Activated CD8-positive, alpha-beta memory T cell treated with anti-CD3 and anti-CD28 coated beads for 36 hours (primary cell): ENCODE measurements at regions not wholly inside any gene's neighbourhood (a gene's known extent, or its start where the extent isn't known, plus 50 kb on each side); places are given as distances from the start of the nearest gene placed in this dataset.

ENCODE experiments used
- CTCF ChIA-PET: fragments of 350-600 bp; sonication (Branson Sonifier 250); formaldehyde crosslinking; loops from one replicate; lab custom pipeline; 2021; ENCODE audit warnings: antibody characterized with exemption; lab: Charles Lee
- POLR2A ChIA-PET: fragments of 350-600 bp; sonication (Branson Sonifier 250); formaldehyde crosslinking; loops from one replicate; lab custom pipeline; 2021; ENCODE audit warnings: antibody characterized with exemption; lab: Charles Lee

DNA sequence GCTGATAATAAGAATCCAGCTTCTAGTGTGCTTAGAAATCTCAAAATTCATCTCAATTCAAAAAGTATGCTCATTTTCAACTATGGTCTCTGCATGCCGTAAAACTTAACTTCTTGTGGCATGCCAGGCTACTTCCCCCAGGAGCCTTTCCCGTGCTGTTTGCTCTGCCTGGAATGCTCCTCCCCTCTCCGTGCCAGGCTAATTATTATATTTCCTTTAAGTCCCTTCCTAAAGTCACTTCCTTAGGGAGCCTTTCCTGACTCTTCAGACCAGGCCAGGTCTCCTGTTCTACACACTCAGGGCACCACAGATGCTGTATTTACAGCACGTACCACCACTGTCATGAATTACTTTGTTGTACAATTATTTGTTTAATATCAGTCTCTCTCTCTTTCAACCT, 67.1 kb upstream of the PPP2R5A start:
- ChIA-PET CTCF (interaction anchor here (1.1 kb wide), 1 partner anchor 14 kb away, joined by 6 read pairs; no protein-coding TSS in a partner anchor), POLR2A (interaction anchor here (1.0 to 1.5 kb wide), 2 partner anchors 14 to 182 kb away, joined by 3 to 4 read pairs; partner anchors contain the start of genes DTL and INTS7)

DNA sequence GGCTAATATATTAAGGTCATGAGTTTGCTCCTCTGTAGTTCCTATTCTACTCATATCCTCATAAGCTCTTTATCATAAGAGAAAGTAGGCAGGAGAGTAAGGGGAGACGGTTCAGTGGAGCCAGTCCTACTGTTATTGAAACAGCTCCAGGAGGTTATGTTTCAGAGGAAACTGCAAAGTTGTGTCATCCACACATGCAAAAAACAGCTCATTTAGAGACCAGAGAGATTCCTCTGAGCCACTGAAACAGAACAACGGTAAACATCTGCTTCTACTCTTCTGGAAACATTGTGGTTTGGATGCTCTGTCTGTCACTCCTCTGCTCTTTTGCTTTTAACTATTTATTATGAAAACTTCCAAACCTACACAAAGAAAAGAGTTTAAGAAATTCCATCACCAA, 66.3 kb upstream of the PPP2R5A start:
- POLR2A ChIA-PET: interaction anchor here (0.6 to 1.5 kb wide), 4 partner anchors 13 to 183 kb away, joined by 3 to 8 read pairs (median 4); partner anchors contain the start of genes DTL and INTS7
- CTCF ChIA-PET: interaction anchor here (1.1 to 1.5 kb wide), 3 partner anchors 14 to 732 kb away, joined by 3 to 6 read pairs (median 4); partner anchors contain the start of gene VASH2

DNA sequence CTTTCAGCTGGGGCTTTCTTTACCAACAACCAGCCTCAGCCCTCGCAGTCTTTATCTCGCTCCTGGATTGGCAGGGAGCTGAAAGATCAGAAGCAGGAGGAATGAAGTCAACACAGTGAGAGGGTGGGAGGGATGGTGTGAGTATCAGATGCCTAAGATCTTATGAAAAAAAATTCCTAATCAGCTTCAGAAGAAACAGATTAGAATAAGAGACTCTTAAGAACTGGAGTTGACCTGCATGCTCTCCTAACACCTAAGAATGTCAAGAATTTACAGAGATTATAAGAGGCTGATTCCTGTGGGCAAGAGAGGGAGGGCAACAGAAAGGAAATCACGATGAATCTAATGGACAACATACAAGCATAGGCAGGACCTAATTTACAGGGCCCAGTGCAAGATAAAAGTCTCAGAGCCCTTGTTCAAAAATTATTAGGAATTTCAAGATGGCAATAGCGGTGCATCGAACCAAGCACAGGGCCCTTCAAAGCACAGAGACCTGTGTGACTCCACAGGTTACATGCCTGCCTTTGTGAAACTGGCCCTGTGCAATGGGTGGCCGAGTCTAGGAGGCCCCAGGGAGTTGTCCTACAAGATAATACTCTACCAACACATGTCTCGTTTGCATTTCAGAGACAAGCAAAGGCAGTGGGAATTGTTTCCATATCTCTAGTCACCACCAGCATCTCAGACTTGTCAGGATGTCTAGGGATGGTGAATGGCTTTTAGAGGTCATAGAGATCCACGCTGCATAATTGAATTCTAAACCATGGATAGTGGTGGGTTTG, 65.3 kb upstream of the PPP2R5A start:
- CTCF ChIA-PET: interaction anchor here (1.3 to 1.5 kb wide), 2 partner anchors 15 to 731 kb away, joined by 3 to 4 read pairs; partner anchors contain the start of gene VASH2
- POLR2A ChIA-PET: no interaction called here

DNA sequence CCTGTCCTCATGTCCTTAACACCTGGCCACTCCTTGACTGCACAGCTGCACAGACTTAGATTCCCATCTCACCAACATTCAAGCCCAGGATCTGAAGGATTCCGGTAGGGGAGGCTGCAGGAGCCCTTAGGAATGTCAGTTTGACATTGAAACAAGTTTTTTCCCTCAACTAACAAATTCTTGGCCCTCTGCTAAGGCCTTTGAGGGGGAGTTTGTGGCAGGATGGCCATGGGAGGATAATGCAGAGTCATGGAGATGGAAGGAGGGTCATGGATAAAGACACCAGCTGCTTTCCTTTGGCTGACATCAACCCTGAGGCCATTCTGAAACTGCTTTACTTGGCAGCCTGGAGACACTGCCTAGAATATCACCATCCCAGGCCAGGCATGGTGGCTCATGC, 63.4 kb upstream of the PPP2R5A start:
- ChIA-PET CTCF (no interaction called here), POLR2A (no interaction called here)

DNA sequence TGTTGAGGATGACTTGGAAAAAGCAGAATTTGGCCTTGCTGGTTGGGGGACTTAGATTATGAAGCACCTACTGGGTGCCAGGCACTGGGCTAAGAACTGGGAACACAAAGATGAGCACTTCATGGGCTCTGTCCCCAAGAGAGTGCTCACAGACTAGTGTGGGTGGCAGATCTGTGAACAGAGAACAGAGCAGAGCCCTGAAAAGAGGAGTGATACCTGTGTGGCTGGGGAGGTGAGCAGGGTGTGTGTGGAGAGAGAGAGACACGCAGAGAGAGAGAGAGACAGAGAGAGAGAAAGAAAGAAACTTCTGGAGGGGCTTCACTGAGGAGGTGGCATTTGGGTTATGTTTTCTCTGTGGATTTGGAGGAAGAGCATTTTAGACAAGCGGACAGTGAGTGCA, 61.1 kb upstream of the PPP2R5A start:
- CTCF ChIA-PET: no interaction called here
- POLR2A ChIA-PET: no interaction called here

GRCh38 chr1:212225416-212225815, 59.8 kb upstream of the PPP2R5A start:
- POLR2A ChIA-PET: interaction anchor here (0.6 to 1.1 kb wide), 3 partner anchors 9 to 632 kb away, joined by 3 to 5 read pairs (median 5); no protein-coding TSS in a partner anchor
- CTCF ChIA-PET: interaction anchor here (1.3 kb wide), 1 partner anchor 11 kb away, joined by 3 read pairs; no protein-coding TSS in a partner anchor

DNA sequence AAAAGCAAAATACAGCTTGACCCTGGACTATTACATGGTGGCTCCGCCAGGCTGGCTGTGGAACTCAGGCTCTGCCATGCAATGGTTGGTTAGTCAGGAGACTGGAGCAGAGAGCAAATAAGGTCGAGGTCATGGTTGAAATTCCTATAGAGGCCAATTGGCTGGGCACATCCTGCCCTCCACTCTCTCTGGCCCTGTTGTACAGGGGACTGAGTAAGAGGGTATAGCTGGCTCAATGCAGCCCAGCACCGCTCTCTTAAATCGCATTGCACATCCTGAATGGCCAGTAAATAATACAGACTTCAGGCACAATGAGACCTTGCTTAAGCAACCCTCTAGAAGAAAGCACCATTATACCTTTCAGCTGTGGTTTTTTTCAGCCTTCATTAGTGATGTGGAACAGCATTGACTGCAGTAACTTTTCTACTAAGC, 59.3 kb upstream of the PPP2R5A start:
- CTCF ChIA-PET: interaction anchor here (1.3 kb wide), 1 partner anchor 11 kb away, joined by 3 read pairs; no protein-coding TSS in a partner anchor
- POLR2A ChIA-PET: interaction anchor here (1.1 kb wide), 1 partner anchor 9 kb away, joined by 5 read pairs; no protein-coding TSS in a partner anchor

GRCh38 chr1:212226467-212226866, 58.7 kb upstream of the PPP2R5A start:
- CTCF ChIA-PET: no interaction called here
- POLR2A ChIA-PET: no interaction called here

GRCh38 chr1:212228076-212228475, 57.1 kb upstream of the PPP2R5A start:
- ChIA-PET CTCF (no interaction called here), POLR2A (no interaction called here)

- CTCF ChIA-PET: no interaction called here
- POLR2A ChIA-PET: no interaction called here
Measured at GRCh38 chr1:212228591-212229119, 56.6 kb upstream of the PPP2R5A start.

- CTCF ChIA-PET: no interaction called here
- POLR2A ChIA-PET: no interaction called here
Measured at GRCh38 chr1:212229654-212230053, 55.6 kb upstream of the PPP2R5A start.

DNA sequence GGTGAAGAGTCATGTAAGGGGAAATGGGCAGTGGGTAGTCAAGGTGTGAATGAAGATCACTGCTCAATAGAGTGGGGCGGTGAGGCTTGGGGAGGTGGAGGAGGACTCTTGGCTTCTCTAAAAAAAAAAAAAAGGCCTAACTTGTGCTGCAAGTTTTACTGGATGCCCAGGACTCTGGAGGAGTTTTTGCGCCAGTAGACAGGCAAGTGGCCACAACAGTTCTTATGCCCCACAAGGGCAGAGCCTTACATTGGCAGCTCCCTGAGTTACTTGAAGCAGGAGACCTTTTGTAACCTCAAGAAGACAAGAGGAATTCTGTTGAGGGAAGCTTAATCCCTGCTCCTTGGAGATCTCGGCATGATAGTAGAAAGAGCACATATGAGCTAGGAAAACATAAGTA, 54.9 kb upstream of the PPP2R5A start:
- CTCF ChIA-PET: no interaction called here
- POLR2A ChIA-PET: no interaction called here

DNA sequence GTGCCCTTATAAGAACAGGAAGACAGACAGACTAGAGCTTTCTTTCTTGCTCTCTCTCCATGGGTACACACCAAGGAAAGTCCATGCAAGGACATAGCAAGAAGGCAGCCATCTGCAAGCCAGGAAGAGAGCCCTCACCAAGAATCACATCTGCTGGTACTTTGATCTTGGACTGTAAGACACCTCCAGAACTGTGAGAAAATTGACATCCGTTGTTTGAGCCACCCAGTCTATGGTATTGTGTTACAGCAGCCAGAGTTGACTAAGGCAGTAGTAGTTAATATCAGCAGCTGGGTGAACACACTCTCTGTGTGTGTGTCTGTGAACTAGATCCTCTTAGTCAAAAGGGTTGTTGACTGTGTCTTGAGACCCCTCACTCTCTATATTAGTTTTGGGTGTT, 53.8 kb upstream of the PPP2R5A start:
- ChIA-PET CTCF (interaction anchor here (1.8 kb wide), 1 partner anchor 13 kb away, joined by 6 read pairs; no protein-coding TSS in a partner anchor), POLR2A (interaction anchor here (0.8 kb wide), 1 partner anchor 13 kb away, joined by 3 read pairs; no protein-coding TSS in a partner anchor)

DNA sequence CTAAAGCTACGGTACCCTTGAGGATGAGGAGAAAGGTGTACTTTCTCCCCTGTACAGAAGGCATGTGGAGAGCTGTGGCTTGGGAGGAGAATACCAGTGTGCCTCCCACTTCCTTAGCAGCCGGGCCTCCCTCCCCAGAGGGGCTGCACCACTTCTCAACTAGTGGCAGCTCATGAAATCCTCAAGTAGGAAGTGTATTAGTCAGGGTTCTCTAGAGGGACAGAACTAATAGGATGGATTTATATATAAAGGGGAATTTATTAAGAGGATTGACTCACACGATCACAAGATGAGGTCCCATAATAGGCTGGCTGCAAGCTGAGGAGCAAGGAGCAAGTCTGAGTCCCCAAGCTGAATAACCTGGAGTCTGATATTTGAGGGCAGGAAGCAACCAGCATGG, 53.1 kb upstream of the PPP2R5A start:
- ChIA-PET CTCF (interaction anchor here (1.2 to 1.8 kb wide), 2 partner anchors 13 to 158 kb away, joined by 3 to 6 read pairs; no protein-coding TSS in a partner anchor), POLR2A (interaction anchor here (0.8 kb wide), 1 partner anchor 13 kb away, joined by 3 read pairs; no protein-coding TSS in a partner anchor)

DNA sequence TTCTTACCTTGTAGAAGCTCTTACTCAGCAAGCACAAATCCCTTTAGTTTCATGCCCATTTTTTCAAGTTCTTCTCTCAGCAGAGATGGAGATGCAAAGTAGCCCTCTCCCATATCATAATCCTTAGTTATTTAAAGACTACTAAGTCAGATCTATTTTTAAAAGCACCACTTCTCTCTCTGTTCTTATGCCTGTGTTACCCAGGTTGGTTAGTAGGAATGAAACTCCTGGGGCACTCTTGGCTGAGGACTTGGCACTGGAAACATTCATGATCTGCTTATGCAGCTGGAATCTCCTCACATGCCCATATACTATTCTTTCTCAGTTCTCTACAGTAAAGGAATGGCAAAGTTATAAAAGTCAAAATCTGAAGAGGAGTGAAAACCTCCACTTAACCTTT, 51.9 kb upstream of the PPP2R5A start:
- CTCF ChIA-PET: interaction anchor here (1.2 to 1.8 kb wide), 3 partner anchors 15 to 159 kb away, joined by 3 to 6 read pairs (median 3); no protein-coding TSS in a partner anchor
- POLR2A ChIA-PET: no interaction called here

DNA sequence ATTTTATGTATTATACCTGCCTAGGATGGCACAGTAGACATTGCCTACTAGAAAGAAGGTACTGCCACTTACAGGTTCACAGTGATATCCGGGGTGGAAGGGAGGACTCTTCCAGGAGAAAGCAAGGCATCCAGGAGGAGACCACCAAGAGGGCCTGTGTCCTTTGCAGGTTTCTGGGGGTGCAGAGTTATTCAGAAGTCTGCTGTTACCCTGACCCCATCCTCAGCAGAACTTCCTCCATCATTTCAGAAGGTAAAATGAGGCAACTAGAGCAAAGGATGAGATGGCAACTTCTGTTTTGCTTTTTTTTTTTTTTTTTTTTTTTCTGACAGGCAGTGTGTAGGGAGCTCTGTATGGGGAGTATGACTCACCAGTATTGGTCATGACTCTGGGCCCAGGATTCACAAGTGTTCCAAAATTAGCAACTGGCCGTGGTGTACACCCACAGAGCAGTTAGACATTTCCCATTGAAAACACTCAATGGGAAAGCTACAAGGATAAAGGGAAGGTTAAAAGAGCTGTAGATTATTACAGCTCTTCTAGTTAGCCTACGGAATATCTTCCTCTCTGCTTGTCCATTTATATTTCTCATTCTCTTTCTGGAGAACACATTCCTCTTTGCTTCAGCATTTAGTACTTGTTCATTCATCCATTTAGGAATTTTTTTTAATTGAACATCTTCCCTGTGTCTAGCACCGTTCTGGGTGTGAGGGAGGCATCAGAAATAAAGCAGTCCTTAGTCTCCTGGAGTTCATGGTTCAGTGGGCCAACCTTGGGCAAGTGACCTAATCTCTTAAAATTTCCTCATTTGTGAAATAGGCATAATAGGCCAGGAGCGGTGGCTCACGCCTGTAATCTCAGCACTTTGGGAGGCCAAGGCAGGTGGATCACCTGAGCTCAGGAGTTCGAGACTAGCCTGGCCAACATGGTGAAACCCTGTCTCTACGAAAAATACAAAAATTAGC, 50.5 kb upstream of the PPP2R5A start:
- ChIA-PET CTCF (interaction anchor here (0.6 to 1.4 kb wide), 4 partner anchors 15 to 106 kb away, joined by 3 to 4 read pairs (median 3); no protein-coding TSS in a partner anchor), POLR2A (interaction anchor here (0.6 to 1.0 kb wide), 3 partner anchors 9 to 519 kb away, joined by 3 to 15 read pairs (median 5); no protein-coding TSS in a partner anchor)
